ENCODE measurements at regions not wholly inside any gene's neighbourhood (a gene's known extent, or its start where the extent isn't known, plus 50 kb on each side); places are given as distances from the start of the nearest gene placed in this dataset.

DNA sequence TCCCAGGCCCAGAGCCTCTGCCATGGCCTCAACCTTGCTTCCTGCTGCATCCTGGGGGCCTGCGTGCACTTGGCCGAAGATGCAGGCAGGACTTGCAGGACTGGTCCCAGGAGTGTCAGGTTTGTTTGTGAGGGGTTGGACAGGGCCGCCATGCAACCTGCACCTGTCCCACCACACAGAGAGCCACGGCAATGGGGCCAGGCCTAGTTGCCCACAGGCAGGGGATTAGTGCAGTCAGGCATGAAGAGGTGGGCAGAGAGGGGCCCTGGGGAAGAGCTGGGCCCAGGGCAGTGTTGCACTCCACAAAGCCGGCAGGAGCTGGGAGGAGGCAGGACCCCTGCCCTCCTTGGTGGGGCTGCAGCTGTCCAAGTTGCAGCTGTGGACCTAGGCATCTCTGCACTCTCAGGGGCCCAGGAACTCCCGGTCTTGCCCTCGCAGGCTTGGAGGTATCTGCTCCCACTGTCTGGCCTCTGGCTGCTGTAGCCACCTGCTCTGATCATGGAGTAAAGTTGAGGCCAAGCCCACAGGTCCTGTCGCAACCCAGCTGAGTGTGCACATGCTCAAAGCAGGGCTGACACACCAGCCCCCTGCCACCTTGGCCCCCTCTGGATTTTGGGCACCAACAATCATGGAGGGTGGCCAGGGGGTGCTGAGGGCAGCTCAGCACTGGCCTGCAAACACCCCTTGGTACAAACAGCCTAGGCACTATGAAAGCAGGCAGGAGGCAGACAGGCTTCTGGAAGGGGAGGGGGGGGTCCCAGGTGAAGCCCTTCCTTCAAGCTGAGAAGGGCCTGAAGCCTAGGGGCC, 190.4 kb upstream of the PCDH10 start:
- Histone ChIP-seq H3K4me3 (ENCODE audit: low read depth, low read length) (no peak overlapping the region), H3K27me3 (ENCODE audit: control insufficient read depth, insufficient read depth, low read length) (no peaks in the 10 kb centered on the region), H3K36me3 (ENCODE audit: control insufficient read depth, insufficient read depth, low read length) (no peaks in the 10 kb centered on the region)
- ChIA-PET CTCF (no interaction called here), POLR2A (no interaction called here)
- TF ChIP-seq CTCF (IDR thresholded peaks at IDR 0.05; ENCODE audit: insufficient read depth, low read depth, low read length): no peak
- no peak for DNase-seq (ENCODE audit: low read depth)

DNA sequence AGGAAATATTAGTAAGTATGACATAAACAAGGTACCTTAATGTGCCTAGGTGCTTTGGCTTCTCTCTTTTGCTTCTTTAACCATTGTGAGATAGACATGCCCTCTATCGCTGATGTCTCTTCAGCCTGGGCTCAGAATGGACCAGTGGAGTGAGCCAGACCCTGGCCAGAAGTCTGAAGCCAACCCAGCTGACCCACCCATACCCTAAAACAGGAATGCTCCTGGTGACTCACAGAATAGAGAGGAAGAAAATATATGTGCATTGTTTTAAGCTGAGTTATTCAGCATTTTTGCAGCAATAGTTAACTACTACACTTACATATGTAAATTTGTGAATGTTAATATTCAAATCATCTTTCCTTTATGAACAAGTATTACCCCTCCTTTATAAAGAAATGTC, 167.5 kb upstream of the PCDH10 start:
- TF ChIP-seq CTCF (IDR thresholded peaks at IDR 0.05; ENCODE audit: insufficient read depth, low read depth, low read length): no peak
- ChIA-PET CTCF (no interaction called here), POLR2A (no interaction called here)
- DNase-seq (ENCODE audit: low read depth): no peak
- H3K4me3 ChIP-seq (ENCODE audit: low read depth, low read length): no peak overlapping the region
- H3K36me3 ChIP-seq (ENCODE audit: control insufficient read depth, insufficient read depth, low read length): no peaks in the 10 kb centered on the region
- no peaks in the 10 kb centered on the region for H3K27me3 ChIP-seq (ENCODE audit: control insufficient read depth, insufficient read depth, low read length)

DNA sequence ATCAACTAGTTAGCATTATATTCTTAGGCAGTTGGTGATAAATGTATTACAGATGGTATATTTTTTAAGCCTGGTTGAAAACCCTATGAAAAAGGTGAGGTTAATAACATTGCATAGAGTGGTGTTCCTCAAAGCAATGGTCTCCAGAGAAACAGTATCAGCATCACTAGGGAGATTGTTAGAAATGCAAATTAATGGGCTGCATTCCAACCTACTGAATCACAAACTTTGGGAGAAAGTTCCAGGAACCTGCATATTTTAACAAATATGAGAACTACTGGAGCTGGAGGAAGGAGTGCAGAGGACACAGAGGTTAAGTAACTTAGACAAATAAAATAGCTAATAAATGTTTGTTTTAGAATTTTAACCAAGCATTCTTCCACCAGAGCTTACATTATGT, 166.9 kb upstream of the PCDH10 start:
- CTCF ChIA-PET: no interaction called here
- DNase-seq (ENCODE audit: low read depth): no peak

DNA sequence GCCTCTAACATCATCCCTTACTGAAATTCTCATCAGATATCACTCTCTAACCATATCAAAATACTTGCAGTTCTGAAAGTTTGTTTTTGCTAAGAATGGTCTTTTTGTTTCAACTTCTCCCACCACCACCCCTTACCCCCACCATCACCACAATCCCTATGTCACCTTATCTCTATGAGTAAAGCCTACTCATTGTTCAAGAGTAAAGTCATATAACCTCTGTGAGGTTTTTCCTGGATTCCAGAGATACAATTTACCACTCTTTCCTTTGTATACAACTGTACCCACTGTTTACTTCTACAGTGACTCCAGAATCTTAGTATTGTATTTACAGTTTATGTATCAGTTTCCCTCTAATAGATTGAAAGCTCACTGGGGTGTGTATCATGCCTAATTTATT, 158.0 kb upstream of the PCDH10 start:
- TF ChIP-seq CTCF (IDR thresholded peaks at IDR 0.05; ENCODE audit: insufficient read depth, low read depth, low read length): no peak
- Histone ChIP-seq H3K4me3 (ENCODE audit: low read depth, low read length) (no peak overlapping the region), H3K36me3 (ENCODE audit: control insufficient read depth, insufficient read depth, low read length) (no peaks in the 10 kb centered on the region), H3K27me3 (ENCODE audit: control insufficient read depth, insufficient read depth, low read length) (no peaks in the 10 kb centered on the region)
- CTCF ChIA-PET: no interaction called here
- DNase-seq (ENCODE audit: low read depth): no peak
- POLR2A ChIA-PET: no interaction called here

More for the DNA sequence above, 166.9 kb upstream of the PCDH10 start:
- POLR2A ChIA-PET: no interaction called here
- no peak for TF ChIP-seq CTCF (IDR thresholded peaks at IDR 0.05; ENCODE audit: insufficient read depth, low read depth, low read length)
- Histone ChIP-seq H3K36me3 (ENCODE audit: control insufficient read depth, insufficient read depth, low read length) (no peaks in the 10 kb centered on the region), H3K27me3 (ENCODE audit: control insufficient read depth, insufficient read depth, low read length) (no peaks in the 10 kb centered on the region), H3K4me3 (ENCODE audit: low read depth, low read length) (no peak overlapping the region)

- CTCF ChIA-PET: no interaction called here
- no peak for TF ChIP-seq CTCF (IDR thresholded peaks at IDR 0.05; ENCODE audit: insufficient read depth, low read depth, low read length)
- H3K36me3 ChIP-seq (ENCODE audit: control insufficient read depth, insufficient read depth, low read length): no peaks in the 10 kb centered on the region
These were observed 156.4 kb upstream of the PCDH10 start for GRCh38 chr4:132992686-132993085.

More at GRCh38 chr4:132992686-132993085, 156.4 kb upstream of the PCDH10 start:
- no peak overlapping the region for H3K4me3 ChIP-seq (ENCODE audit: low read depth, low read length)
- no peaks in the 10 kb centered on the region for H3K27me3 ChIP-seq (ENCODE audit: control insufficient read depth, insufficient read depth, low read length)
- DNase-seq (ENCODE audit: low read depth): no peak
- POLR2A ChIA-PET: no interaction called here
